ENCODE measurements at regions not wholly inside any gene's neighbourhood (a gene's known extent, or its start where the extent isn't known, plus 50 kb on each side); places are given as distances from the start of the nearest gene placed in this dataset.

DNA sequence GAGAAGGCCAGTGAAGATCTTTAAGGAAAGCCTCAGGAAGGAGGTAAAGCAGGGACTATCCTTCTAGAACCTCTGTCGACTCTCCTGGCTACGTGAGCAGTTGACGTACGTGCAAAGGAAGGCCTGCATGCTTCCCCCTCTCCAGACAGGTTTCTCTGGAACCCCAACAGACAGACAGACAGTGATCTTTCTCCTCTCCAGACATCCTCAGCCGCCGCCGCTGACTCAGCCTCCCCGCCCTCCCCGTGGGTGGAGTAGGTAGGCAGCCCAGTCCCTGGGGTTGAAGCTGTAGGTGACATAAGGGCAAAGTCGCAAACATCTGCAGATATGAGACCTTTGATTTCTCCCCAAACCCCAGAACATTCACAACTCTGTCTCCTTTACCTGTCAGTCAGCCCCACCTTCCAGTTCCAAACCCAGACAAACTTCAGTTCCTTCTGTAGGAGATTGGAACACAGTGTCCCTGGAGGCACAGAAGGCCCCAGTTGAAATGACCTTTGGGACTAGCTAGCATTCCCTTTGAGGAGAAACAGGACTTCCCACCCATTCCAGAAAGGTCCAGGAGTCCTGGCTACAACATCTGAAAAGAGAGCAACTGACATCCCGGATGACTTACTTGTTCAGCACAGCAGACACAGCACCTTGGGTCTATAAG lies 146.0 kb upstream of the JUN start (continued):
- TF ChIP-seq, protein P1, sequence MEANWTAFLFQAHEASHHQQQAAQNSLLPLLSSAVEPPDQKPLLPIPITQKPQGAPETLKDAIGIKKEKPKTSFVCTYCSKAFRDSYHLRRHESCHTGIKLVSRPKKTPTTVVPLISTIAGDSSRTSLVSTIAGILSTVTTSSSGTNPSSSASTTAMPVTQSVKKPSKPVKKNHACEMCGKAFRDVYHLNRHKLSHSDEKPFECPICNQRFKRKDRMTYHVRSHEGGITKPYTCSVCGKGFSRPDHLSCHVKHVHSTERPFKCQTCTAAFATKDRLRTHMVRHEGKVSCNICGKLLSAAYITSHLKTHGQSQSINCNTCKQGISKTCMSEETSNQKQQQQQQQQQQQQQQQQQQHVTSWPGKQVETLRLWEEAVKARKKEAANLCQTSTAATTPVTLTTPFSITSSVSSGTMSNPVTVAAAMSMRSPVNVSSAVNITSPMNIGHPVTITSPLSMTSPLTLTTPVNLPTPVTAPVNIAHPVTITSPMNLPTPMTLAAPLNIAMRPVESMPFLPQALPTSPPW (CRISPR knock-in tag; IDR thresholded peaks at IDR 0.05), result peak; percentile 46; the same call in 1 of the 2 replicates
- TF ChIP-seq NCOR1 (IDR thresholded peaks at IDR 0.05) (peak; percentile 54), YY1 (IDR thresholded peaks at IDR 0.05; ENCODE audit: borderline replicate concordance in 1 of 3, control insufficient read depth in 1 of 3, extremely low read depth in 1 of 3, insufficient read depth in 3 of 3, insufficient read length in 1 of 3, insufficient replicate concordance in 2 of 3, low read depth in 1 of 3, low read length in 2 of 3) (no peak), C11orf30 (IDR thresholded peaks at IDR 0.05; ENCODE audit: low read depth) (peak; percentile 41; the same call in 1 of the 2 replicates), SPI1 (IDR thresholded peaks at IDR 0.05; ENCODE audit: borderline replicate concordance, low read depth, low read length) (0 out of 2 replicates have a peak, but pooled peaks have one; percentile 2), DACH1 (IDR thresholded peaks at IDR 0.05; ENCODE audit: partially characterized antibody) (no peak), NBN (IDR thresholded peaks at IDR 0.05; ENCODE audit: low read depth) (no peak)

DNA sequence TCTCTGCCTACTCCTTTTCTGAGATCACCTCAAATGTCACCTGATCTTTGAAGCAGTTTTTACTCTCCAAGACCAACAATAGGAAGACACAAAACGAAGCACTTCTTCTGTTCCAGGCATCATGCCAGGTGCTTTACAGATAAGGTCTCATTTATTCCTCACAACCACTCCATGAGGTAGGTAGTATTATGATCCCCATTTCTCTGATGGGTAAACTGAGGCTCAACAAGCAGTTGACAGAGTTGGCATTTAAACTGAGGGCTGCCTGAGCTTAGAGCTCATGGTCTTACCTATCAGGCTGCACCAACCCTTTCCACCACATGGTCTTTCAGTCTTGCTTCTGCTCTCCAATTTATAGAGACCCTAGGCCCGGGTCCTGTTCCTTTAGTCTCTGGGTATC lies 147.2 kb upstream of the JUN start:
- no peak overlapping the region for H3K4me3 ChIP-seq
- H3K9me1 ChIP-seq (ENCODE audit: control insufficient read depth, insufficient read depth, low read length), result no peaks in the 10 kb centered on the region
- H2AFZ ChIP-seq (ENCODE audit: low read depth, low read length), result no peak overlapping the region
- no peak overlapping the region for H3K9ac ChIP-seq (ENCODE audit: insufficient read depth in 1 of 2, low read depth in 2 of 2, low read length in 2 of 2)
- 48% methylated on average over 2 of the region's 2 CpGs for WGBS (ENCODE audit: insufficient coverage, low coverage, missing lambda C conversion rate)
- H3K27me3 ChIP-seq (ENCODE audit: control insufficient read depth in 2 of 2, insufficient read depth in 2 of 2, low read length in 2 of 2), result peaks cover 0 to 3% of the 10 kb centered on the region in 2 experiments; a peak in 2 of 5 replicates
- in situ Hi-C loops (cut with MboI) (no loop called here), intact Hi-C loops (cut with micrococcal nuclease) (no loop called here)
- ChIA-PET CTCF (ENCODE audit: low intra/inter-chr PET ratio) (no interaction called here), POLR2A (no interaction called here)
- H3K36me3 ChIP-seq (ENCODE audit: control insufficient read depth, insufficient read depth, low read length), result no peaks in the 10 kb centered on the region
- FAIRE-seq (no peak), ATAC-seq (no peak), DNase-seq (ENCODE audit: extremely low read depth in 1 of 4, low spot score in 3 of 4) (no peak)
- H3K9me3 ChIP-seq (replicated peaks; ENCODE audit: control insufficient read depth, insufficient read depth, low read depth, low read length), result 0 out of 2 replicates have a peak, but pooled peaks cover 3% of the 10 kb centered on the region
- BruUV-seq (replicated peaks), result no TSS peak
- H3K4me2 ChIP-seq (ENCODE audit: insufficient read depth, low read length), result no peak overlapping the region
- peaks cover 7 to 19% of the 10 kb centered on the region in 2 experiments for H3K4me1 ChIP-seq (replicated peaks in 1 of 2; ENCODE audit: control insufficient read depth in 2 of 2, insufficient read depth in 2 of 2, low read length in 2 of 2)
- H3K27ac ChIP-seq (ENCODE audit: extremely low read depth, low read depth, low read length), result no peak overlapping the region
- H4K20me1 ChIP-seq (replicated peaks; ENCODE audit: control insufficient read depth, insufficient read depth, low read length), result no peaks in the 10 kb centered on the region; the same call in 1 of the 2 replicates
- H3K79me2 ChIP-seq (ENCODE audit: control insufficient read depth, insufficient read depth, low read length), result no peaks in the 10 kb centered on the region
- peak; percentile 46; the same call in 1 of the 2 replicates for TF ChIP-seq SMARCA5 (IDR thresholded peaks at IDR 0.05)
- TF ChIP-seq MEF2D (tag; conservative IDR thresholded peaks at IDR 0.05; ENCODE audit: low read depth), result no peak
- peak; percentile 91 for TF ChIP-seq BCOR (IDR thresholded peaks at IDR 0.05)
- peak; percentile 98 for TF ChIP-seq RBM25 (IDR thresholded peaks at IDR 0.05; ENCODE audit: low read depth, low read length, severe bottlenecking)
